HepG2 (cell line): ENCODE measurements at regions not wholly inside any gene's neighbourhood (a gene's known extent, or its start where the extent isn't known, plus 50 kb on each side); places are given as distances from the start of the nearest gene placed in this dataset.

ENCODE experiments used
- ATAC-seq: fragments of 200-7000 bp; cut with Tn5 transposase; 3 replicates; pipeline ENCODE4 v1.9.1; 2020; ENCODE audit warnings: mild to moderate bottlenecking, moderate library complexity
- BruUV-seq: library from RNA; stranded (reverse); fragments of 400-500 nt; replicated peaks from 2 replicates; lab custom pipeline; 2021; lab: Mats Ljungman, UMichigan
- CTCF ChIA-PET: fragments of 300-600 bp; formaldehyde crosslinking; extraction: SDS; loops from one replicate; lab custom pipeline; 2021; ENCODE audit warnings: low total read pairs, inconsistent platforms, low intra/inter-chr PET ratio; lab: Yijun Ruan, JAX
- POLR2A ChIA-PET: fragments of 350-600 bp; sonication (Branson Sonifier 250); formaldehyde crosslinking; loops from one replicate; lab custom pipeline; 2020; ENCODE audit warnings: antibody characterized with exemption, inconsistent platforms; lab: Yijun Ruan, JAX
- DNase-seq: peaks from one replicate; pipeline ENCODE4 v3.0.0-alpha.2; 2015; ENCODE audit warnings: low spot score
- FAIRE-seq: peaks from 3 replicates; lab custom pipeline; 2011; peaks lifted over from hg19 to GRCh38; lab: Jason Lieb, UNC
- H2AFZ ChIP-seq: one replicate; pipeline ENCODE4 v1.6.1; 2011; ENCODE audit warnings: low read length, inconsistent platforms
- H3K27ac ChIP-seq: fragments of 300-600 bp; 3 replicates; pipeline ENCODE4 v1.8.0; 2011; ENCODE audit warnings: mixed run types, mild to moderate bottlenecking, mixed read lengths, low read length, inconsistent platforms; ENCODE audit not compliant: insufficient read depth; ENCODE audit errors: extremely low read length
- H3K27me3 ChIP-seq, 2 experiments: fragments of 200-600 bp in 1 of 2; 2 replicates in 1 of 2; 3 replicates in 1 of 2; pipeline versions ENCODE4 v1.6.0 to v1.8.0; 2011; ENCODE audit warnings: low read length in 2 of 2, mild to moderate bottlenecking in 2 of 2, moderate library complexity in 2 of 2, inconsistent platforms in 1 of 2; ENCODE audit not compliant: insufficient read depth in 2 of 2, control insufficient read depth in 1 of 2
- H3K36me3 ChIP-seq, 2 experiments: fragments of 200-600 bp in 1 of 2; replicated peaks in 1 of 2; 2 replicates in 1 of 2; 3 replicates in 1 of 2; pipeline versions ENCODE4 v1.5.1 to v1.8.0; 2011; ENCODE audit warnings: low read length in 2 of 2, inconsistent platforms in 1 of 2; ENCODE audit not compliant: insufficient read depth in 2 of 2, control insufficient read depth in 1 of 2
- H3K4me1 ChIP-seq: 2 replicates; pipeline ENCODE4 v1.5.1; 2012; ENCODE audit warnings: low read length, inconsistent platforms; ENCODE audit not compliant: insufficient read depth
- H3K4me2 ChIP-seq: 2 replicates; pipeline ENCODE4 v1.6.0; 2011; ENCODE audit warnings: low read depth, low read length, inconsistent platforms
- H3K4me3 ChIP-seq, 3 experiments: fragments of 200-600 bp in 1 of 3; sonication (generic), shearing (Covaris generic) in 1 of 3; replicated peaks in 1 of 3; 2 replicates each; pipeline ENCODE4 v1.5.1; 2011 to 2016; ENCODE audit warnings: low read length in 3 of 3, inconsistent platforms in 2 of 3, low read depth in 2 of 3, mild to moderate bottlenecking in 2 of 3, control low read depth in 1 of 3, mixed read lengths in 1 of 3; ENCODE audit not compliant: insufficient read depth in 1 of 3
- H3K79me2 ChIP-seq: one replicate; pipeline ENCODE4 v1.6.1; 2011; ENCODE audit warnings: low read length, inconsistent platforms; ENCODE audit not compliant: insufficient read depth
- H3K9ac ChIP-seq: 2 replicates; pipeline ENCODE4 v1.6.0; 2011; ENCODE audit warnings: mild to moderate bottlenecking, low read depth, low read length, inconsistent platforms; ENCODE audit not compliant: insufficient read depth
- H3K9me3 ChIP-seq: 2 replicates; pipeline ENCODE4 v1.5.1; 2012; ENCODE audit warnings: mild to moderate bottlenecking, low read length
- H4K20me1 ChIP-seq: 2 replicates; pipeline ENCODE4 v1.6.0; 2011; ENCODE audit warnings: inconsistent platforms, mild to moderate bottlenecking, low read length, moderate library complexity; ENCODE audit not compliant: insufficient read depth
- EP300 ChIP-seq, 3 experiments: sonication (generic) in 1 of 3; formaldehyde crosslinking in 1 of 3; IDR thresholded peaks; 2 replicates each; pipeline versions ENCODE4 v1.5.1 to v1.6.1; 2011 to 2020; ENCODE audit warnings: low read depth in 2 of 3, low read length in 2 of 3, borderline replicate concordance in 1 of 3, improper control_type of control experiment in 1 of 3, mild to moderate bottlenecking in 1 of 3, missing genetic modification reagents in 1 of 3, moderate library complexity in 1 of 3
- GABPB1 ChIP-seq: IDR thresholded peaks from 2 replicates; pipeline ENCODE4 v1.6.1; 2016; ENCODE audit warnings: mild to moderate bottlenecking, missing genetic modification reagents, moderate library complexity, missing compliant biosample characterization
- HOXA3 ChIP-seq: sonication (generic); formaldehyde crosslinking; IDR thresholded peaks from 2 replicates; pipeline ENCODE4 v1.5.0; 2020; ENCODE audit warnings: missing genetic modification reagents
- MTF2 ChIP-seq: sonication (generic); formaldehyde crosslinking; IDR thresholded peaks from 2 replicates; pipeline ENCODE4 v1.5.0; 2020; ENCODE audit warnings: missing genetic modification reagents, borderline replicate concordance
- NFYC ChIP-seq: IDR thresholded peaks from 2 replicates; pipeline ENCODE4 v1.6.1; 2016; ENCODE audit warnings: missing genetic modification reagents, missing compliant biosample characterization
- ZNF34 ChIP-seq: sonication (generic); formaldehyde crosslinking; IDR thresholded peaks from 2 replicates; pipeline ENCODE4 v1.4.0; 2020; ENCODE audit warnings: mild to moderate bottlenecking, missing genetic modification reagents, borderline replicate concordance
- ZNF501 ChIP-seq: sonication (generic); formaldehyde crosslinking; IDR thresholded peaks from 2 replicates; pipeline ENCODE4 v1.5.1; 2020; ENCODE audit warnings: mild to moderate bottlenecking, moderate library complexity, missing genetic modification reagents
- ZNF672 ChIP-seq: sonication (generic); formaldehyde crosslinking; IDR thresholded peaks from 2 replicates; pipeline ENCODE4 v1.8.1; 2022; ENCODE audit warnings: missing genetic modification reagents
- WGBS: methylation state at CpG from one replicate; pipeline ENCODE4 v1.1.6; 2017; ENCODE audit warnings: low lambda C conversion rate; 5-methylcytosine and 5-hydroxymethylcytosine counted together
- in situ Hi-C: cut with HindIII; loops from 2 replicates; pipeline ENCODE4 v1.10.0; 2017; ENCODE audit warnings: low pct_unique_long_range_greater_than_20kb; ENCODE audit not compliant: extremely low pct_ligation_motif_present
- intact Hi-C: fragments of 100-400 bp; cut with micrococcal nuclease; formaldehyde crosslinking; loops from one replicate; pipeline ENCODE4 v1.10.0; 2022; ENCODE audit not compliant: unreplicated experiment
- TF ChIP-seq, protein P1 (sequence below): IDR thresholded peaks from 2 replicates; pipeline ENCODE4 v1.6.1; 2016; ENCODE audit warnings: low read depth
- TF ChIP-seq, protein P2 (sequence below): sonication (generic); formaldehyde crosslinking; IDR thresholded peaks from 2 replicates; pipeline ENCODE4 v1.4.0; 2020; ENCODE audit warnings: missing genetic modification reagents
- TF ChIP-seq, protein P3 (sequence below): sonication (generic); formaldehyde crosslinking; IDR thresholded peaks from 2 replicates; pipeline ENCODE4 v1.5.0; 2020; ENCODE audit warnings: mild to moderate bottlenecking, missing genetic modification reagents
- TF ChIP-seq, protein P4 (sequence below): sonication (generic); formaldehyde crosslinking; IDR thresholded peaks from 2 replicates; pipeline ENCODE4 v1.5.0; 2020; ENCODE audit warnings: mild to moderate bottlenecking, missing genetic modification reagents, borderline replicate concordance

DNA sequence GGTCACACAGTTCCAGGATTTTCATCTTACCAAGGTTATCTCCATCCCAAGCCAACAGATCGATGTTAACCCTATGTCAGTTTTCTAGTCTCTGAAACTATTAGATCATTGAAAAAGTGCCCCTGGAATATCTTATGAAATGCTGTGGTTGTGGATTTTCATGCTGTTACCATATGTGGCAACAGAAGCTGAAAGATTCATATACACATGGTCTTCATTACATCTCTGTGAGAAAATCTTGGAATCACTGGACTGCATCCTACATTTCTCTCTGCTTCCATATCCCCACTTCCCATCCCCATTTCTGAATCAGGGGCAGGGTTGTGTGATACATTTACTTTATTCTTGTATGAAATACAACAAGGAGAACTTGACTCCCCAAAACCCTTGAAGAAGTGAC is 146.1 kb downstream of the SLC16A9 start:
- Histone ChIP-seq H3K27me3 (no peaks in the 10 kb centered on the region), H3K36me3 (no peaks in the 10 kb centered on the region), H3K9me3 (no peaks in the 10 kb centered on the region), H3K4me3 (no peak overlapping the region), H3K27ac (no peak overlapping the region), H3K4me2 (no peak overlapping the region), H3K4me1 (no peaks in the 10 kb centered on the region), H4K20me1 (no peaks in the 10 kb centered on the region), H2AFZ (no peak overlapping the region), H3K9ac (no peak overlapping the region), H3K79me2 (no peaks in the 10 kb centered on the region)
- ChIA-PET CTCF (no interaction called here), POLR2A (no interaction called here)
- intact Hi-C loops = no loop called here
- DNase-seq (no peak), FAIRE-seq (no peak), ATAC-seq (no peak)
- no TSS peak for BruUV-seq
- 9% methylated on average over 1 of the region's 1 CpG for WGBS
- in situ Hi-C loops = no loop called here
- TF ChIP-seq HOXA3 (no peak), GABPB1 (no peak), NFYC (CRISPR knock-in tag) (no peak), MTF2 (no peak), ZNF34 (CRISPR knock-in tag) (no peak), EP300 (IDR thresholded peaks at IDR 0.05; ENCODE audit: low read depth in 2 of 2, low read length in 2 of 2) (no peak), EP300 (CRISPR knock-in tag; IDR thresholded peaks at IDR 0.05; ENCODE audit: borderline replicate concordance) (no peak), ZNF672 (CRISPR knock-in tag) (no peak), ZNF501 (CRISPR knock-in tag) (no peak)
- TF ChIP-seq, protein P1, sequence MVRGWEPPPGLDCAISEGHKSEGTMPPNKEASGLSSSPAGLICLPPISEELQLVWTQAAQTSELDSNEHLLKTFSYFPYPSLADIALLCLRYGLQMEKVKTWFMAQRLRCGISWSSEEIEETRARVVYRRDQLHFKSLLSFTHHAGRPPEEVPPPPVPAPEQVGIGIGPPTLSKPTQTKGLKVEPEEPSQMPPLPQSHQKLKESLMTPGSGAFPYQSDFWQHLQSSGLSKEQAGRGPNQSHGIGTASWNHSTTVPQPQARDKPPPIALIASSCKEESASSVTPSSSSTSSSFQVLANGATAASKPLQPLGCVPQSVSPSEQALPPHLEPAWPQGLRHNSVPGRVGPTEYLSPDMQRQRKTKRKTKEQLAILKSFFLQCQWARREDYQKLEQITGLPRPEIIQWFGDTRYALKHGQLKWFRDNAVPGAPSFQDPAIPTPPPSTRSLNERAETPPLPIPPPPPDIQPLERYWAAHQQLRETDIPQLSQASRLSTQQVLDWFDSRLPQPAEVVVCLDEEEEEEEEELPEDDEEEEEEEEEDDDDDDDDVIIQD (CRISPR knock-in tag) = no peak
- TF ChIP-seq, protein P2, sequence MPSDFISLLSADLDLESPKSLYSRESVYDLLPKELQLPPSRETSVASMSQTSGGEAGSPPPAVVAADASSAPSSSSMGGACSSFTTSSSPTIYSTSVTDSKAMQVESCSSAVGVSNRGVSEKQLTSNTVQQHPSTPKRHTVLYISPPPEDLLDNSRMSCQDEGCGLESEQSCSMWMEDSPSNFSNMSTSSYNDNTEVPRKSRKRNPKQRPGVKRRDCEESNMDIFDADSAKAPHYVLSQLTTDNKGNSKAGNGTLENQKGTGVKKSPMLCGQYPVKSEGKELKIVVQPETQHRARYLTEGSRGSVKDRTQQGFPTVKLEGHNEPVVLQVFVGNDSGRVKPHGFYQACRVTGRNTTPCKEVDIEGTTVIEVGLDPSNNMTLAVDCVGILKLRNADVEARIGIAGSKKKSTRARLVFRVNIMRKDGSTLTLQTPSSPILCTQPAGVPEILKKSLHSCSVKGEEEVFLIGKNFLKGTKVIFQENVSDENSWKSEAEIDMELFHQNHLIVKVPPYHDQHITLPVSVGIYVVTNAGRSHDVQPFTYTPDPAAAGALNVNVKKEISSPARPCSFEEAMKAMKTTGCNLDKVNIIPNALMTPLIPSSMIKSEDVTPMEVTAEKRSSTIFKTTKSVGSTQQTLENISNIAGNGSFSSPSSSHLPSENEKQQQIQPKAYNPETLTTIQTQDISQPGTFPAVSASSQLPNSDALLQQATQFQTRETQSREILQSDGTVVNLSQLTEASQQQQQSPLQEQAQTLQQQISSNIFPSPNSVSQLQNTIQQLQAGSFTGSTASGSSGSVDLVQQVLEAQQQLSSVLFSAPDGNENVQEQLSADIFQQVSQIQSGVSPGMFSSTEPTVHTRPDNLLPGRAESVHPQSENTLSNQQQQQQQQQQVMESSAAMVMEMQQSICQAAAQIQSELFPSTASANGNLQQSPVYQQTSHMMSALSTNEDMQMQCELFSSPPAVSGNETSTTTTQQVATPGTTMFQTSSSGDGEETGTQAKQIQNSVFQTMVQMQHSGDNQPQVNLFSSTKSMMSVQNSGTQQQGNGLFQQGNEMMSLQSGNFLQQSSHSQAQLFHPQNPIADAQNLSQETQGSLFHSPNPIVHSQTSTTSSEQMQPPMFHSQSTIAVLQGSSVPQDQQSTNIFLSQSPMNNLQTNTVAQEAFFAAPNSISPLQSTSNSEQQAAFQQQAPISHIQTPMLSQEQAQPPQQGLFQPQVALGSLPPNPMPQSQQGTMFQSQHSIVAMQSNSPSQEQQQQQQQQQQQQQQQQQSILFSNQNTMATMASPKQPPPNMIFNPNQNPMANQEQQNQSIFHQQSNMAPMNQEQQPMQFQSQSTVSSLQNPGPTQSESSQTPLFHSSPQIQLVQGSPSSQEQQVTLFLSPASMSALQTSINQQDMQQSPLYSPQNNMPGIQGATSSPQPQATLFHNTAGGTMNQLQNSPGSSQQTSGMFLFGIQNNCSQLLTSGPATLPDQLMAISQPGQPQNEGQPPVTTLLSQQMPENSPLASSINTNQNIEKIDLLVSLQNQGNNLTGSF (CRISPR knock-in tag) = no peak
- TF ChIP-seq, protein P3, sequence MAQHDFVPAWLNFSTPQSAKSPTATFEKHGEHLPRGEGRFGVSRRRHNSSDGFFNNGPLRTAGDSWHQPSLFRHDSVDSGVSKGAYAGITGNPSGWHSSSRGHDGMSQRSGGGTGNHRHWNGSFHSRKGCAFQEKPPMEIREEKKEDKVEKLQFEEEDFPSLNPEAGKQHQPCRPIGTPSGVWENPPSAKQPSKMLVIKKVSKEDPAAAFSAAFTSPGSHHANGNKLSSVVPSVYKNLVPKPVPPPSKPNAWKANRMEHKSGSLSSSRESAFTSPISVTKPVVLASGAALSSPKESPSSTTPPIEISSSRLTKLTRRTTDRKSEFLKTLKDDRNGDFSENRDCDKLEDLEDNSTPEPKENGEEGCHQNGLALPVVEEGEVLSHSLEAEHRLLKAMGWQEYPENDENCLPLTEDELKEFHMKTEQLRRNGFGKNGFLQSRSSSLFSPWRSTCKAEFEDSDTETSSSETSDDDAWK (CRISPR knock-in tag) = no peak
- TF ChIP-seq, protein P4, sequence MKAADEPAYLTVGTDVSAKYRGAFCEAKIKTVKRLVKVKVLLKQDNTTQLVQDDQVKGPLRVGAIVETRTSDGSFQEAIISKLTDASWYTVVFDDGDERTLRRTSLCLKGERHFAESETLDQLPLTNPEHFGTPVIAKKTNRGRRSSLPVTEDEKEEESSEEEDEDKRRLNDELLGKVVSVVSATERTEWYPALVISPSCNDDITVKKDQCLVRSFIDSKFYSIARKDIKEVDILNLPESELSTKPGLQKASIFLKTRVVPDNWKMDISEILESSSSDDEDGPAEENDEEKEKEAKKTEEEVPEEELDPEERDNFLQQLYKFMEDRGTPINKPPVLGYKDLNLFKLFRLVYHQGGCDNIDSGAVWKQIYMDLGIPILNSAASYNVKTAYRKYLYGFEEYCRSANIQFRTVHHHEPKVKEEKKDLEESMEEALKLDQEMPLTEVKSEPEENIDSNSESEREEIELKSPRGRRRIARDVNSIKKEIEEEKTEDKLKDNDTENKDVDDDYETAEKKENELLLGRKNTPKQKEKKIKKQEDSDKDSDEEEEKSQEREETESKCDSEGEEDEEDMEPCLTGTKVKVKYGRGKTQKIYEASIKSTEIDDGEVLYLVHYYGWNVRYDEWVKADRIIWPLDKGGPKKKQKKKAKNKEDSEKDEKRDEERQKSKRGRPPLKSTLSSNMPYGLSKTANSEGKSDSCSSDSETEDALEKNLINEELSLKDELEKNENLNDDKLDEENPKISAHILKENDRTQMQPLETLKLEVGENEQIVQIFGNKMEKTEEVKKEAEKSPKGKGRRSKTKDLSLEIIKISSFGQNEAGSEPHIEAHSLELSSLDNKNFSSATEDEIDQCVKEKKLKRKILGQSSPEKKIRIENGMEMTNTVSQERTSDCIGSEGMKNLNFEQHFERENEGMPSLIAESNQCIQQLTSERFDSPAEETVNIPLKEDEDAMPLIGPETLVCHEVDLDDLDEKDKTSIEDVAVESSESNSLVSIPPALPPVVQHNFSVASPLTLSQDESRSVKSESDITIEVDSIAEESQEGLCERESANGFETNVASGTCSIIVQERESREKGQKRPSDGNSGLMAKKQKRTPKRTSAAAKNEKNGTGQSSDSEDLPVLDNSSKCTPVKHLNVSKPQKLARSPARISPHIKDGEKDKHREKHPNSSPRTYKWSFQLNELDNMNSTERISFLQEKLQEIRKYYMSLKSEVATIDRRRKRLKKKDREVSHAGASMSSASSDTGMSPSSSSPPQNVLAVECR (CRISPR knock-in tag) = no peak
